ENCODE measurements at regions not wholly inside any gene's neighbourhood (a gene's known extent, or its start where the extent isn't known, plus 50 kb on each side); places are given as distances from the start of the nearest gene placed in this dataset.

- TF ChIP-seq MCM2 (IDR thresholded peaks at IDR 0.05; ENCODE audit: low read depth), result no peak
- TF ChIP-seq GTF3C2 (IDR thresholded peaks at IDR 0.05; ENCODE audit: borderline replicate concordance, extremely low read depth, insufficient read length), result no peak
- TF ChIP-seq YY1 (IDR thresholded peaks at IDR 0.05; ENCODE audit: borderline replicate concordance in 1 of 3, control insufficient read depth in 1 of 3, extremely low read depth in 1 of 3, insufficient read depth in 3 of 3, insufficient read length in 1 of 3, insufficient replicate concordance in 2 of 3, low read depth in 1 of 3, low read length in 2 of 3), result peak in 1 of 3 experiments; percentile 60
- TF ChIP-seq GTF2F1 (IDR thresholded peaks at IDR 0.05; ENCODE audit: low read depth, low read length), result no peak
- TF ChIP-seq POLR2H (tag; IDR thresholded peaks at IDR 0.05; ENCODE audit: low read depth), result 0 out of 2 replicates have a peak, but pooled peaks have one; percentile 44
- peak; percentile 49 for TF ChIP-seq MTA1 (IDR thresholded peaks at IDR 0.05; ENCODE audit: borderline replicate concordance)
- no peak for TF ChIP-seq RBM15 (IDR thresholded peaks at IDR 0.05; ENCODE audit: insufficient read depth, low read length)
- no peak; a peak in 1 of 4 replicates for TF ChIP-seq HDAC1 (IDR thresholded peaks at IDR 0.05)
- TF ChIP-seq ZNF217 (CRISPR knock-in tag; IDR thresholded peaks at IDR 0.05), result no peak
- TF ChIP-seq CC2D1A (IDR thresholded peaks at IDR 0.05), result peak; percentile 30; the same call in 1 of the 2 replicates
- TF ChIP-seq ZC3H8 (IDR thresholded peaks at IDR 0.05), result no peak
- no peak for TF ChIP-seq ZNF699 (CRISPR knock-in tag; IDR thresholded peaks at IDR 0.05; ENCODE audit: insufficient replicate concordance)
- TF ChIP-seq, protein P1, sequence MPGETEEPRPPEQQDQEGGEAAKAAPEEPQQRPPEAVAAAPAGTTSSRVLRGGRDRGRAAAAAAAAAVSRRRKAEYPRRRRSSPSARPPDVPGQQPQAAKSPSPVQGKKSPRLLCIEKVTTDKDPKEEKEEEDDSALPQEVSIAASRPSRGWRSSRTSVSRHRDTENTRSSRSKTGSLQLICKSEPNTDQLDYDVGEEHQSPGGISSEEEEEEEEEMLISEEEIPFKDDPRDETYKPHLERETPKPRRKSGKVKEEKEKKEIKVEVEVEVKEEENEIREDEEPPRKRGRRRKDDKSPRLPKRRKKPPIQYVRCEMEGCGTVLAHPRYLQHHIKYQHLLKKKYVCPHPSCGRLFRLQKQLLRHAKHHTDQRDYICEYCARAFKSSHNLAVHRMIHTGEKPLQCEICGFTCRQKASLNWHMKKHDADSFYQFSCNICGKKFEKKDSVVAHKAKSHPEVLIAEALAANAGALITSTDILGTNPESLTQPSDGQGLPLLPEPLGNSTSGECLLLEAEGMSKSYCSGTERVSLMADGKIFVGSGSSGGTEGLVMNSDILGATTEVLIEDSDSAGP (CRISPR knock-in tag; IDR thresholded peaks at IDR 0.05), result peak; percentile 71; the same call in 1 of the 2 replicates
- TF ChIP-seq, protein P2, sequence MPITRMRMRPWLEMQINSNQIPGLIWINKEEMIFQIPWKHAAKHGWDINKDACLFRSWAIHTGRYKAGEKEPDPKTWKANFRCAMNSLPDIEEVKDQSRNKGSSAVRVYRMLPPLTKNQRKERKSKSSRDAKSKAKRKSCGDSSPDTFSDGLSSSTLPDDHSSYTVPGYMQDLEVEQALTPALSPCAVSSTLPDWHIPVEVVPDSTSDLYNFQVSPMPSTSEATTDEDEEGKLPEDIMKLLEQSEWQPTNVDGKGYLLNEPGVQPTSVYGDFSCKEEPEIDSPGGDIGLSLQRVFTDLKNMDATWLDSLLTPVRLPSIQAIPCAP (CRISPR knock-in tag; IDR thresholded peaks at IDR 0.05; ENCODE audit: borderline replicate concordance), result no peak
- peak; percentile 23 for TF ChIP-seq TAF1 (IDR thresholded peaks at IDR 0.05; ENCODE audit: control insufficient read depth, extremely low read depth, insufficient read depth, low read length, severe bottlenecking)
- no peak for TF ChIP-seq SIN3B (IDR thresholded peaks at IDR 0.05; ENCODE audit: low read depth)
- TF ChIP-seq ZNF586 (CRISPR knock-in tag; conservative IDR thresholded peaks at IDR 0.05), result no peak
- TF ChIP-seq ZNF551 (CRISPR knock-in tag; IDR thresholded peaks at IDR 0.05), result no peak
- no peak for TF ChIP-seq NCOA6 (IDR thresholded peaks at IDR 0.05)
- TF ChIP-seq HMG20B (CRISPR knock-in tag; IDR thresholded peaks at IDR 0.05), result no peak
- TF ChIP-seq BRD9 (IDR thresholded peaks at IDR 0.05; ENCODE audit: low read depth, partially characterized antibody), result peak; percentile 43
- no peak for TF ChIP-seq KAT8 (IDR thresholded peaks at IDR 0.05; ENCODE audit: low read depth)
- TF ChIP-seq ZFPM2 (CRISPR knock-in tag; IDR thresholded peaks at IDR 0.05), result no peak
These were observed 159.4 kb upstream of the CITED2 start (continued) for GRCh38 chr6:139533573-139534471.

Measured in K562 (cell line).